ENCODE measurements at regions not wholly inside any gene's neighbourhood (a gene's known extent, or its start where the extent isn't known, plus 50 kb on each side); places are given as distances from the start of the nearest gene placed in this dataset.

DNA sequence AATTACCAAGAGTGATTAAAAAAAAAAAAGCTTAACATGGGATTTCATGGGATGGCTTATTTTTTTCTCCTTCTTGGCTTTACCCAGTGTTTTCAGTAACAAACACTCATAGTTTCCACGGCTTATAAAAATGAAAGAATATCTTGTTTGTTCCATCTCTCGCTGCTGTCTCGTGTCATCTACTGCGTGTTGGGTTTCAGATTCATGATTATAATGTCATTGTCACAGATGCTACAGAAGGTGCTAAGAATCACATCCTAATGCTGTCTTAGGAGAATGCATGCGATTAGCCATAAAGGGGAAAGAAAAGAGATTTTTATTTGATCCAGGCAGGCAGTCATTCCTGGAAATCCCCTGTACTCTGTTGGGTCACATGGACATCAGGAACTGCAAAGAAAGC lies 1267.6 kb upstream of the TMEM132C start:
- WGBS, 4 donors: 87 to 94% (median 91%) methylated on average over 5 of the region's 5 CpGs
- intact Hi-C loops (cut with DNase I): no loop called here
- no peak for DNase-seq

DNA sequence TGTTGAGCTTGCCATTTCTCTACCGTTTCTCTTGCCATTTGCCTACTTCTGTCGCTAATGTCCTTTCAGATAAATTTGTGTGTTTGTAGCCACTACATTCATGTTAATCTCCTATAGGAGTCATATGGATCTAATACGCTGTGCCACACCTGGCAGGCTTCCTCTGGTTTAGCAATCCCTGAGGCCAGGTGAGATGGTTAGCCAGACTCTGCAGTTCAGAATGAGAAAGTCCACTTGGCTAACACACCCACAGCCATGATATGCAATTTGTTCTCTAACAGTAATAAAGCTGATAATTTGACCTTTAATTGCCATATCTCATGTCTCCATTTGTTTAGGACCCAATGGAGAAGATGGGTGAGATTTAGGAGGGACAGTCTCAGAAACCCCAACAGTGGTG lies 1261.6 kb upstream of the TMEM132C start:
- 85 to 91% (median 90%) methylated on average over 3 of the region's 3 CpGs for WGBS, 4 donors
- no peaks in the 10 kb centered on the region for H3K4me1 ChIP-seq (replicated peaks in 1 of 2)
- no peaks in the 10 kb centered on the region for H3K27me3 ChIP-seq
- H3K27ac ChIP-seq: no peak overlapping the region
- intact Hi-C loops (cut with DNase I): no loop called here
- TF ChIP-seq POLR2A (IDR thresholded peaks at IDR 0.05): no peak
- TF ChIP-seq, protein P1, sequence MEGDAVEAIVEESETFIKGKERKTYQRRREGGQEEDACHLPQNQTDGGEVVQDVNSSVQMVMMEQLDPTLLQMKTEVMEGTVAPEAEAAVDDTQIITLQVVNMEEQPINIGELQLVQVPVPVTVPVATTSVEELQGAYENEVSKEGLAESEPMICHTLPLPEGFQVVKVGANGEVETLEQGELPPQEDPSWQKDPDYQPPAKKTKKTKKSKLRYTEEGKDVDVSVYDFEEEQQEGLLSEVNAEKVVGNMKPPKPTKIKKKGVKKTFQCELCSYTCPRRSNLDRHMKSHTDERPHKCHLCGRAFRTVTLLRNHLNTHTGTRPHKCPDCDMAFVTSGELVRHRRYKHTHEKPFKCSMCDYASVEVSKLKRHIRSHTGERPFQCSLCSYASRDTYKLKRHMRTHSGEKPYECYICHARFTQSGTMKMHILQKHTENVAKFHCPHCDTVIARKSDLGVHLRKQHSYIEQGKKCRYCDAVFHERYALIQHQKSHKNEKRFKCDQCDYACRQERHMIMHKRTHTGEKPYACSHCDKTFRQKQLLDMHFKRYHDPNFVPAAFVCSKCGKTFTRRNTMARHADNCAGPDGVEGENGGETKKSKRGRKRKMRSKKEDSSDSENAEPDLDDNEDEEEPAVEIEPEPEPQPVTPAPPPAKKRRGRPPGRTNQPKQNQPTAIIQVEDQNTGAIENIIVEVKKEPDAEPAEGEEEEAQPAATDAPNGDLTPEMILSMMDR (IDR thresholded peaks at IDR 0.05): no peak
- DNase-seq: no peak
- no peaks in the 10 kb centered on the region for H3K36me3 ChIP-seq (replicated peaks in 1 of 2)
- H3K9me3 ChIP-seq (replicated peaks in 1 of 3): no peaks in the 10 kb centered on the region
- H3K4me3 ChIP-seq: no peak overlapping the region

More for the DNA sequence above, 1267.6 kb upstream of the TMEM132C start:
- no peaks in the 10 kb centered on the region for H3K9me3 ChIP-seq (replicated peaks in 1 of 3)
- no peaks in the 10 kb centered on the region for H3K4me1 ChIP-seq (replicated peaks in 1 of 2)
- H3K27me3 ChIP-seq: no peaks in the 10 kb centered on the region
- no peak overlapping the region for H3K4me3 ChIP-seq
- no peaks in the 10 kb centered on the region for H3K36me3 ChIP-seq (replicated peaks in 1 of 2)
- no peak overlapping the region for H3K27ac ChIP-seq
- no peak for TF ChIP-seq POLR2A (IDR thresholded peaks at IDR 0.05)
- TF ChIP-seq, protein P1 (IDR thresholded peaks at IDR 0.05): no peak

DNA sequence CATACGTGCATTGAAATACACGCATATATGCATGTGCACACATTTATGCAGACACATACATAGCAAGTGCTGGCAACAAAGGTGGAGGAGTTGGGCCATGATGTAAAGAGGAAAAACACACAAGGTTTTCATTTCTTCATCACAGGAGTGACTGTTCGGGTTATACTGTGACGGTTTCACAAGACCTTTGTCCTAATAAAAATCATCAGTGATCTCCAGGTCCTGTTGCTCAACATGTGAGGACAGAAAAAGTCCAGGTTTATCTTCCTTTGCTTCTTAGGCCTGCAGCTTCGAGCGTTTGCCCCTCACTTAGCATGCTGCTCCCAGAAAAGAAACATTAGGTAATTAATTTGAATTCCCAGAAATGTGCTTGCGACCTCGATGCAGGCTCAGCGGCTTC lies 1260.0 kb upstream of the TMEM132C start:
- TF ChIP-seq POLR2A (IDR thresholded peaks at IDR 0.05): no peak
- TF ChIP-seq, protein P1 (IDR thresholded peaks at IDR 0.05): no peak
- no peak for DNase-seq
- Histone ChIP-seq H3K27me3 (no peaks in the 10 kb centered on the region), H3K9me3 (replicated peaks in 1 of 3) (no peaks in the 10 kb centered on the region), H3K4me3 (no peak overlapping the region), H3K36me3 (replicated peaks in 1 of 2) (no peaks in the 10 kb centered on the region), H3K4me1 (replicated peaks in 1 of 2) (no peaks in the 10 kb centered on the region), H3K27ac (no peak overlapping the region)
- WGBS, 4 donors: 79 to 88% (median 84%) methylated on average over 9 of the region's 9 CpGs
- intact Hi-C loops (cut with DNase I): no loop called here

DNA sequence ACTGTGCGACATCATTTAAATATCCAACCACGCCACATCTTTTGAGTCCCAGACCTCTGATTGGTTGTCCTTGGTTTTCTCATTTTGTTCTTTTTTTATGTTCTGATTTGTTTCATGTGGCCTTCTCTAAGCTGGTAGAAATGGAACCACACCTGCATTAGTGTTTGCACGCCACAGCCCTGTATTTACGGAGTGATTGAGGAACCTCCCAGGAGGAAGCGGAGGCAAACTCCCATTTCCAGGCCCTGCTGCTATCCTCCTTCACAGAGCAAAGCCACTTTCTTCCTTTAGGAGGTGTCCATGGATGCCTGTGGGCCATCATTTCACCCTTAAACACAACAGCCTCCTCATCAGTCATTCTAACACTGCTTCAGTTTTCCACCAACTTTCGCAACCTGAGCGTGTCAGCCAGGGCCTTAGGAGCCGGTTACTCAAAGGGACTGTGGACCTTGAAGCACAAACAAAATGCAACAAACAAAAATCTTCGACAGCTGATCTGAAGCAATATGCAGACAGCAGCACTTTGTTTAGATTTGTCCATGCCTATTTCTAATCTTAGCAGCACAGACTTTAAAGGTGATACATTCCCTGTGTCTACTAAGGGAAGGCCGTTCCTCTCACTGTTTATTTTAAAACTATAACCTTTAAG lies 1258.1 kb upstream of the TMEM132C start:
- whole genome bisulfite sequencing, 4 donors: 78 to 91% (median 83%) methylated on average over 10 of the region's 10 CpGs
- H3K9me3 ChIP-seq (replicated peaks in 1 of 3): no peaks in the 10 kb centered on the region
- intact Hi-C loops (cut with DNase I): no loop called here
- H3K36me3 ChIP-seq (replicated peaks in 1 of 2): no peaks in the 10 kb centered on the region
- no peaks in the 10 kb centered on the region for H3K27me3 ChIP-seq
- TF ChIP-seq POLR2A (IDR thresholded peaks at IDR 0.05): no peak
- TF ChIP-seq, protein P1 (IDR thresholded peaks at IDR 0.05): no peak
- no peak overlapping the region for H3K4me3 ChIP-seq
- no peak for DNase-seq
- no peak overlapping the region for H3K27ac ChIP-seq
- no peaks in the 10 kb centered on the region for H3K4me1 ChIP-seq (replicated peaks in 1 of 2)

All from adrenal gland (tissue), 9 donors.